Immature natural killer cell (primary cell): ENCODE measurements at regions not wholly inside any gene's neighbourhood (a gene's known extent, or its start where the extent isn't known, plus 50 kb on each side); places are given as distances from the start of the nearest gene placed in this dataset.

Experiments
- DNase-seq, 3 donors: peaks; one replicate each; pipeline ENCODE4 v3.0.0; 2022; ENCODE audit warnings: mixed read lengths in 1 of 3
- H3K27ac Mint-ChIP-seq, 6 donors: one replicate each; pipeline ENCODE4 v1.8.0; 2020; ENCODE audit warnings: mixed read lengths in 6 of 6, mild to moderate bottlenecking in 5 of 6, inconsistent platforms in 4 of 6, moderate library complexity in 3 of 6
- H3K27me3 Mint-ChIP-seq, 3 donors: one replicate each; pipeline ENCODE4 v1.8.0; 2020 to 2021; ENCODE audit warnings: low read depth in 3 of 3, mild to moderate bottlenecking in 3 of 3, mixed read lengths in 3 of 3, moderate library complexity in 3 of 3, inconsistent platforms in 1 of 3
- H3K36me3 Mint-ChIP-seq, 3 donors: one replicate each; pipeline ENCODE4 v1.8.0; 2020; ENCODE audit warnings: mixed read lengths in 3 of 3, inconsistent platforms in 2 of 3, mild to moderate bottlenecking in 2 of 3
- H3K4me1 Mint-ChIP-seq, 2 donors: one replicate each; pipeline ENCODE4 v1.8.0; 2020; ENCODE audit warnings: inconsistent platforms in 2 of 2, mild to moderate bottlenecking in 2 of 2, mixed read lengths in 2 of 2, moderate library complexity in 1 of 2
- H3K4me3 Mint-ChIP-seq, 5 donors: one replicate each; pipeline ENCODE4 v1.8.0; 2020; ENCODE audit warnings: mild to moderate bottlenecking in 5 of 5, mixed read lengths in 5 of 5, inconsistent platforms in 3 of 5, moderate library complexity in 3 of 5
- H3K9me3 Mint-ChIP-seq, 6 donors: one replicate each; pipeline ENCODE4 v1.8.0; 2020; ENCODE audit warnings: mild to moderate bottlenecking in 6 of 6, mixed read lengths in 6 of 6, inconsistent platforms in 4 of 6, moderate library complexity in 3 of 6

DNA sequence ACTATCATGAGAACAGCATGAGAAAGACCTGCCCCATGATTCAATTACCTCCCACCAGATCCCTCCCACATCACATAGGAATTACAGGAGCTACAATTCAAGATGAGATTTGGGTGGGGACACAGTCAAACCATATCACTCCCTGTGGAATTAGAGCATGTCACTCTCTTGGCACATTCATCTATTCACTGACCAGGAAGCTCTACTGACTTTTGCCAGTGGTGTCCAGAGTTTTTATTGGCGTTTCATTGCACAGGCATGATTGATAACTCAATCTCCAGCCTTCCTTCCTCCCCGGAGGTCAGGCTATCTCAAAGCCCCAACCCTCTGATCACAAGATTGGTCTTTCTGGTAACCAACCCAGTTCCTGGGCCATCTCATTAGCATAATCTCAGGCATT is 478.9 kb upstream of the NRP1 start:
- peaks cover 0 to 2% (median 0%) of the 10 kb centered on the region in 3 donors for H3K27me3 Mint-ChIP-seq
- H3K27ac Mint-ChIP-seq, result no peak overlapping the region
- no peak overlapping the region for H3K4me3 Mint-ChIP-seq
- H3K4me1 Mint-ChIP-seq, result peaks cover 4 to 5% of the 10 kb centered on the region in 2 donors
- H3K9me3 Mint-ChIP-seq, result no peaks in the 10 kb centered on the region
- no peaks in the 10 kb centered on the region for H3K36me3 Mint-ChIP-seq
- no peak for DNase-seq

DNA sequence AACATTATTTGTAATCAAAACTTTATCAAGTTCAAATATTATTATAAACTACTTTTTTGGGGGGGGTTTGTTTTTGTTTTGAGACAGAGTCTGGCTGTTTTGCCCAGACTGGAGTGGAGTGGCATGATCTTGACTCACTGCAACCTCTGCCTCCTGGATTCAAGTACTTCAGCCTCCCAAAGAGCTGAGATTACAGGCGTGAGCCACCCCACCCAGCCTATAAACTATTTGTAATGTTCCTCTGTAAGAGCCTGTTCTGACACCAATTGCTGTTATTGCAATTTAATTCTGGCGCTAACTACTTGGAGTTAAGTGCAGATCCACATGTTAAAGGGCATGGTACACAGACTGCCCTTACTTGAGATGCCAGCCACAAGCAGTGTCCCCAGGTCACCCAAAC is 478.1 kb upstream of the NRP1 start:
- Mint-ChIP-seq H3K4me3 (no peak overlapping the region), H3K36me3 (no peaks in the 10 kb centered on the region), H3K27ac (no peak overlapping the region), H3K27me3 (peaks cover 0 to 2% (median 0%) of the 10 kb centered on the region in 3 donors), H3K4me1 (no peaks in the 10 kb centered on the region), H3K9me3 (no peaks in the 10 kb centered on the region)
- no peak for DNase-seq

DNA sequence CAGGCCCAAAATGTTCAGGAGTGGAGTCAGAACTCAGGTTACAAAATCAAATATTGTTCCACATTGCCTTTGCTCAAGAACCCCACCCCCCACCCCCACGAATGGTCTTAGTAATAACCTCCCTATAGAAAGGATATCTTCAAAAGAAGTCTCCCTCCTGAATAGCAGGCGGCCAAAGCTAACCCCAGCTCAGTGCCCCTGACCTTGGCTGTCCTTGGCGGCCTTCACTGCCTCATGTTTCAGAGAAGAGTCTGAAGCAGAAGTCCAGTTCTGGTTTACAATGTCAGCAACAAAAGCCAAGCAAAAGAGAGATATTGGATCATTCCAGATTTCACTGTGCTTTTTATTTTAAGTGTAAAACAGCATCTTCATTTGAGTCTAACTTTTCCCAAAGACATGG is 476.5 kb upstream of the NRP1 start:
- no peaks in the 10 kb centered on the region for H3K4me1 Mint-ChIP-seq
- no peaks in the 10 kb centered on the region for H3K9me3 Mint-ChIP-seq
- H3K27me3 Mint-ChIP-seq, result peaks cover 0 to 2% (median 0%) of the 10 kb centered on the region in 3 donors
- H3K27ac Mint-ChIP-seq, result no peak overlapping the region
- H3K36me3 Mint-ChIP-seq, result no peaks in the 10 kb centered on the region
- no peak overlapping the region for H3K4me3 Mint-ChIP-seq
- no peak for DNase-seq

DNA sequence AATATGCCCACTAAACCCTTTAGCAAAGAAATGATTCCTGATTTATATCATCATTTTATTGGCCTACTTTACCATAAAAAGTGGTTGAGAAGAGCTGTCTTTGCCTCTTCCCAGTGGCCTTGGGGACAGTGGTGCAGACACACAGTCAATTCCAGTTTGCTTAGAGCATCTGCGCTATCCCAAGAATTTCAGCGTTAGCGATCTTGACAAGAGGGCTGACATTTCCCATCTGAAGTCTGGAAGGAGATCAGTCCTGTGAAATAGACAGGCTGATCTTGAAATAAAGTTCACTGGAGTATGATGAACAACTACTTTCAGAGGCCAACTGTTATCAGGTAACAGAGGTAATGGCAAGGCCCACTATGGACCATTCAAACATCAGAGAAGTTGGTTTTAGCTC is 475.3 kb upstream of the NRP1 start:
- no peak overlapping the region for H3K4me3 Mint-ChIP-seq
- H3K4me1 Mint-ChIP-seq, result no peaks in the 10 kb centered on the region
- H3K9me3 Mint-ChIP-seq, result no peaks in the 10 kb centered on the region
- DNase-seq, result no peak
- H3K27ac Mint-ChIP-seq, result no peak overlapping the region
- no peaks in the 10 kb centered on the region for H3K36me3 Mint-ChIP-seq
- peaks cover 0 to 2% (median 0%) of the 10 kb centered on the region in 3 donors for H3K27me3 Mint-ChIP-seq

DNA sequence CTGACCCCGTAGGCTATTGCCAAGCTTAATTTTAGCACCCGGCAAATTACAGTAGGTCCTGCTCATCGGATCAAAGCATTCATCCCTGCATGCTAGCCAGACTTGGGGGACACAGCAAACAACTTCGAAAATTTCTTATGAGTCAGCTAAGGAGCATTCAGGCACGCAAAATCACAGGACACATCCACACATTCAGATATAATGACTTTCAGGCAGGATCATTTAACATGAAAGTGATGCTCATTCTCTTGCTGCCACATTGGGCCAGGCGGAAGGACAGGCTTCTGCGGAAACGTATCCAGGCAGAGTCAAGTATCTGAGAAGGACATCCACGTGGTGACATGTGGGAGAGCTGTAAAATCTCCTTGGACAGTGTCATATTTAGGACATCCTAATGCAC is 474.0 kb upstream of the NRP1 start:
- Mint-ChIP-seq H3K4me1 (no peaks in the 10 kb centered on the region), H3K36me3 (no peaks in the 10 kb centered on the region), H3K27ac (no peak overlapping the region), H3K9me3 (no peaks in the 10 kb centered on the region), H3K27me3 (peaks cover 0 to 2% (median 0%) of the 10 kb centered on the region in 3 donors), H3K4me3 (no peak overlapping the region)
- no peak for DNase-seq

DNA sequence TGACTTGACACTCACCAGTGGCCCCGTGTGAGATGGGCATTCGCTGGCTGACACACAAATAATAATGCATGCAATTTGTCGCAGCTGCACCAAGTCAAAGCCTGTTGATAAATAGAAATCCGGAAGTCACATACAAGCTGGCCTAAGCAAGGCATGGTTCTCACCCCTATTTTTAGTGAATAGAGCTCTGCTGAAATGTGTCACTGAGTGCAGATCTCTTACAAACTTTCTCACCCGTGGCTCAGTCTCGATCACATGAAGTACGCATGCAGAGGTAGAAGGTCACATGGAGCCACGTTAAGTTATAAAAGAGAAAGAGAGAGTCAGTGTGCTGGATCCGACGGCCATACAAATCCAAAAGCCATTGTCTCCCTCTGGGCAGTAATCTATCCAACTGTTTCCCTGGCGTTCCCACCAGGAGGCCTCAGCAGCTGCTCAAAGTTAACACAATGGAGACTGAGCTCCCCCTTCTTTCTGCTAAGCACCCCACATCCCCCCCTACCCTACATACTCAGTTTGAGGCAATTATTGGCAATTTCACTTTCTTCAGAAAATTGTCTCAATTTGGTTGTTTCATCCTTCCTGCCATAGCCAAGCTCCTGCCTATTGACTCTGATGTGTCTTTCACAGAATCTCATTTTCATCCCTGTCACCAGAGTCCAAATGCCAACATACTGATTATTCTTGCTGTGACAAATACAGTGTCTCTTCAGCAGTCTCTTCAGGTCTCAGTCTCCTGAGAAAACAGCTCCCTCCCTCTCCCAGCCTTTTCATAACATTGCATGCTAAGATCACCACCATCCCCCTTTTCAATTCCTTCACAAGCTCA is 473.3 kb upstream of the NRP1 start:
- Mint-ChIP-seq H3K27me3 (peaks cover 0 to 2% (median 0%) of the 10 kb centered on the region in 3 donors), H3K27ac (no peak overlapping the region), H3K4me3 (no peak overlapping the region), H3K9me3 (no peaks in the 10 kb centered on the region), H3K4me1 (no peaks in the 10 kb centered on the region), H3K36me3 (no peaks in the 10 kb centered on the region)
- DNase-seq, result no peak

DNA sequence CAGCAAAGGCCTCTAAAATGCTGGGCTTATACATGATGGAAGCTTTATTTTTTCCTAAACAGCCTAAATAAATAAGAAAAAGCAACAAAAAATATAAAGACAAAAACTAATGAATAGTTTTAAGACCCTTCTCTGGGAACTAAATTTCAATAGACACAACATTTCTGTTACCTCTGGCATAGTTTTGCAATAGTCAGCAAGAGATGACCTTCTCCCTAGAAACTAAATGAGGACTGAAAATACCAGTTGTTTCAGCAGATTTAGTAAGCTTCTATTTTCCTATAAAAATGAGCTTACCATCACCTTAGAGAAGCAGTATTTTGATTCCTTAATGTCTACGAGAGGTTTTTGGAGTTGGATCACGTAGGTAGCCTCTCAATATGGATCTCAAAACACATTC is 471.4 kb upstream of the NRP1 start:
- no peaks in the 10 kb centered on the region for H3K9me3 Mint-ChIP-seq
- no peaks in the 10 kb centered on the region for H3K36me3 Mint-ChIP-seq
- no peak for DNase-seq
- no peak overlapping the region for H3K27ac Mint-ChIP-seq
- H3K4me3 Mint-ChIP-seq, result no peak overlapping the region
- peaks cover 0 to 2% (median 0%) of the 10 kb centered on the region in 3 donors for H3K27me3 Mint-ChIP-seq
- no peaks in the 10 kb centered on the region for H3K4me1 Mint-ChIP-seq

DNA sequence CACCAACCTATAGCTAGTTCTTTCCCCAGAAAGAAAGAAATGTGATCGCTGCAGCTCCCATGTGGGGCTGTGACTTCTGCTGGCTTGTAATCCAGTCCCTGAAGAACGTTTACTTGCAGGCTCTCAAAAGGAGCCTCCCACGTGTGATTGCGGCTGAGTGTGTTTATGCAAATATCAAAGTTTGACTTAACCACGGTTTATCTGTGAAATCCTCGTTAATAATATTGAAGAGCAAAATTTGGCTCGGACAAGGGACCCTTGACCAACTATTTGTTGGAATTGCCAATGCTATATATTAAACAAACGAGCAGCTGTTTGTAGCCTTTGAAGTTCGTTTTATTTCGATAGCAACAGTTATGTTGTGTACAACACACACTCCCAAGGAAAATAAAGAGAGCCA is 470.1 kb upstream of the NRP1 start:
- H3K36me3 Mint-ChIP-seq, result no peaks in the 10 kb centered on the region

DNA sequence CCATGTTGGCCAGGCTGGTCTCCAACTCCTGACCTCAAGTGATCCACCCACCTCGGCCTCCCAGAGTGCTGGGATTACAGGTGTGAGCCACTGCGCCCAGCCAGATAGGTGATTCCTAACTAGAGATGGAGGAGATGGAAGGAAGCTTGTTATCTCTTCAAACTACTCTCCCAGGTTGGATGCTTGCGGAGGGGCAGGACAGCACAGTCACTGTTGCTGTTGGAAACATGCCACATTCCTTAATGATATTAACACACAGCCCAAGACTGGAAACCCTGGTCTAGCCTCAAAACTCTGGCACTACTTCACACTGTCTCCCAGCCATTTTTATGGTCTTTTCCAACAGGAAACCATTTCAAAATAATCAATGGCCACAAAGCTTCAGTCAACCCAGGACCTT is 468.8 kb upstream of the NRP1 start:
- Mint-ChIP-seq H3K27ac (no peak overlapping the region), H3K9me3 (no peaks in the 10 kb centered on the region), H3K27me3 (peaks cover 0 to 2% (median under 1%) of the 10 kb centered on the region in 3 donors), H3K36me3 (no peaks in the 10 kb centered on the region), H3K4me3 (no peak overlapping the region), H3K4me1 (peaks cover 0 to 8% of the 10 kb centered on the region in 2 donors)
- no peak for DNase-seq

More for the DNA sequence above, 470.1 kb upstream of the NRP1 start:
- Mint-ChIP-seq H3K27ac (no peak overlapping the region), H3K4me3 (no peak overlapping the region), H3K27me3 (no peaks in the 10 kb centered on the region), H3K4me1 (no peaks in the 10 kb centered on the region), H3K9me3 (no peaks in the 10 kb centered on the region)
- DNase-seq, result no peak

DNA sequence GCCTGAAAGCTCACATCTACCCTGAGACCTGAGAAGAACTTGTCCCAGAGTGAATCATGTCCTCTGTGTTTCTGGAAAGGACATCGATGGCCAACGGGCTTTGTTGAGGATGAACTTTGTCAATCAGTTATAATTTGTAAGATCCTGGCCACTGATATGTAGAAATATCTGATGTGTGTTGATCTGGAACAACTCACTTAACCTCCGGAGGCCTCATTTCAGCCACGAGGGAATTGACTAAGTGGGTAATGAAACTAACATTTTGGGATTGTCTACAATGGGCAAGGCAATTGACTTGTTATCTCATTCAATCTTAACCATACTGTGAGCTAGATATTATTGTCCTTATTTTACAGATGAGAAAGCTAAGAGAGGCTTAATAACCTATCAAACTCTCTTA is 468.1 kb upstream of the NRP1 start:
- Mint-ChIP-seq H3K9me3 (no peaks in the 10 kb centered on the region), H3K4me3 (no peak overlapping the region), H3K4me1 (peaks cover 0 to 12% of the 10 kb centered on the region in 2 donors), H3K27ac (no peak overlapping the region), H3K27me3 (peaks cover 0 to 3% (median 3%) of the 10 kb centered on the region in 3 donors), H3K36me3 (no peaks in the 10 kb centered on the region)
- DNase-seq, result no peak

DNA sequence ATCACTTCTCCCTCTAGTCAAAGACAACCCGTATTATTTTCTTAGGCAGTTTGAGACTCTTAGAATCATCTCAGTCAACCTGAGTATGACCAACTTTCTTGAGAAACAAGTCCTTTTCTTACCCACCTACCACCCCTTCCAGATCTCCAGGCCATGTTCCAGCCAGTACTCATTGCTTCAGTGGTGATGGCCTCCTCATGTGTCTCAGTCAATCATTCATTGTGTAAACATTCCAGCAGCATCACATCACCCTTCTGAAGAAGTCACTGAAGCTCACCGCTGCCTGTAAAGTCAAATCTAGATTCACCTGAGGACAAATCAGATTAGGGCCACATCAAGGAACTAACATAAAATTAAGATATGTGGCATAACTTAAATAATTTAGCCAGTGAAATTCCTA is 467.2 kb upstream of the NRP1 start:
- no peaks in the 10 kb centered on the region for H3K9me3 Mint-ChIP-seq
- peaks cover 7 to 18% of the 10 kb centered on the region in 2 donors for H3K4me1 Mint-ChIP-seq
- H3K36me3 Mint-ChIP-seq, result no peaks in the 10 kb centered on the region
- H3K27me3 Mint-ChIP-seq, result peaks cover 0 to 3% (median 3%) of the 10 kb centered on the region in 3 donors
- no peak overlapping the region for H3K27ac Mint-ChIP-seq
- H3K4me3 Mint-ChIP-seq, result no peak overlapping the region
- no peak for DNase-seq

DNA sequence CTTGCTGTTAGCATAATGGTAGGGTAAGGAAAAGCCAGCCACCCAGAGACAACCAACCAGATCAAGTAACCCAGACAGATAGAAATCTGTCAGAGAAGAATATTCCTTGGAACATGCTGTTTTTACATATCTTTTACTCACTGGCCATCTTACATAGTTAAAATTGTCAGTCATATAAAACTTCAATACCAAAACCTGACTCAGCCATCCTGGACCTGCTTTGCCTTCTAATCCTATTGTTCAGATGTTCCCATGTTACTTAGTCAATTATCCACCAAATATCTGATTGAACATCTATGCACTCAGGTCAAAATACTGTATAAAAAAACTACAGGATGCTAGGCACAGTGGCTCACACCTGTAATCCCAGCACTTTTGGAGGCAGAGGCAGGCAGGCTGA is 466.5 kb upstream of the NRP1 start:
- no peak overlapping the region for H3K27ac Mint-ChIP-seq
- no peak for DNase-seq
- no peak overlapping the region for H3K4me3 Mint-ChIP-seq
- H3K27me3 Mint-ChIP-seq, result peaks cover 0 to 6% (median 3%) of the 10 kb centered on the region in 3 donors
- H3K9me3 Mint-ChIP-seq, result no peaks in the 10 kb centered on the region
- H3K36me3 Mint-ChIP-seq, result no peaks in the 10 kb centered on the region
- peaks cover 15 to 25% of the 10 kb centered on the region in 2 donors for H3K4me1 Mint-ChIP-seq

DNA sequence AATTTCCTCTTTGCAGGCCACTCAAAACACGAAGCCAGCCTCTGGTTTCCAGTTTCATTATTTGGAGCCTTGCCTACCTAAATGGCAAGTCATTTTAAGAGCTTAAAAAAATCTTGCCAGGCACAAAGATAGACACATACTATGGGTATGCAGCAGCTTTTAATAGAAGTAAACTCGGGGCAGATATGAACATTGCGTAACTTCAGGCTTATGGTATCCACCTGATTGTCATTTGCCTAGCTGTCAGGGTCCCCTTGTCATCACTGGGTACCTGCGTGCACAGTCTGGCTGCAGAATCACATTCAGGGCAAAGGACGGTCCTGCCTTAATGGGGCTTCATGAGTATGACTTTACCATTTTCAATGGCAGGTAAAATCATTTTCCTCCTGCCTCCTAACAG is 466.1 kb upstream of the NRP1 start:
- Mint-ChIP-seq H3K9me3 (no peaks in the 10 kb centered on the region), H3K4me3 (no peak overlapping the region), H3K27ac (no peak overlapping the region), H3K27me3 (peaks cover 0 to 7% (median 6%) of the 10 kb centered on the region in 3 donors), H3K4me1 (peaks cover 19 to 29% of the 10 kb centered on the region in 2 donors), H3K36me3 (no peaks in the 10 kb centered on the region)
- DNase-seq, result no peak

DNA sequence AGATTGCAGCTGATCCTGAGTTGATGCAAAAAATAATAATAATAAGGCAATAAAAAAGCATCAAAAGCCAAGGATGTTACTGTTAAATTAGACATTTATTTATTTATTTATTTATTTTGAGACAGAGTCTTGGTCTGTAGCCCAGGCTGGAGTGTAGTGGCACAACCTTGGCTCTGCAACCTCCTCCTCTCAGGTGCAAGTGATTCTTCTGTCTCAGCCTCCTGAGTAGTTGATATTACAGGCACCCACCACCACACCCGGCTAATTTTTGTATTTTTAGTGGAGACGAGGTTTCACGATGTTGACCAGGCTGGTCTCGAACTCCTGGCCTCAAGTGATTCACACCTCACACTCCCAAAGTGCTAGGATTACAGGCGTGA is 465.5 kb upstream of the NRP1 start:
- Mint-ChIP-seq H3K27ac (no peak overlapping the region), H3K4me1 (peaks cover 25 to 35% of the 10 kb centered on the region in 2 donors), H3K9me3 (no peaks in the 10 kb centered on the region), H3K4me3 (no peak overlapping the region), H3K27me3 (peaks cover 0 to 9% (median 6%) of the 10 kb centered on the region in 3 donors), H3K36me3 (no peaks in the 10 kb centered on the region)
- DNase-seq, result no peak
